ENCODE measurements at regions not wholly inside any gene's neighbourhood (a gene's known extent, or its start where the extent isn't known, plus 50 kb on each side); places are given as distances from the start of the nearest gene placed in this dataset.

- no peak for TF ChIP-seq NR2C2 (IDR thresholded peaks at IDR 0.05; ENCODE audit: borderline replicate concordance, control insufficient read depth, insufficient read length, low read depth)
- TF ChIP-seq ATF3 (IDR thresholded peaks at IDR 0.05; ENCODE audit: borderline replicate concordance, extremely low read depth, low read depth, low read length) = no peak
- TF ChIP-seq CTCF (IDR thresholded peaks at IDR 0.05 in 2 of 3, conservative IDR thresholded peaks at IDR 0.05 in 1 of 3; ENCODE audit: control insufficient read depth in 2 of 3, extremely low read depth in 1 of 3, insufficient read depth in 1 of 3, low read depth in 3 of 3, low read length in 3 of 3) = no peak
- no peak for TF ChIP-seq KAT2A (conservative IDR thresholded peaks at IDR 0.05; ENCODE audit: control insufficient read depth, low read depth, low read length)
- TF ChIP-seq CBX3 (IDR thresholded peaks at IDR 0.05; ENCODE audit: borderline replicate concordance, low read depth) = no peak
- TF ChIP-seq IRF3 (IDR thresholded peaks at IDR 0.05) = no peak
- no peak for TF ChIP-seq LARP7 (IDR thresholded peaks at IDR 0.05)
- no peak for TF ChIP-seq ZNF384 (IDR thresholded peaks at IDR 0.05; ENCODE audit: borderline replicate concordance, low read depth, low read length)
- no peak for TF ChIP-seq SIX5 (IDR thresholded peaks at IDR 0.05; ENCODE audit: low read depth, low read length, severe bottlenecking)
- TF ChIP-seq SRF (IDR thresholded peaks at IDR 0.05; ENCODE audit: low read depth in 2 of 2, low read length in 2 of 2) = no peak
- no peak for TF ChIP-seq POLR2A (IDR thresholded peaks at IDR 0.05; ENCODE audit: low read depth, low read length)
- no peak for TF ChIP-seq E2F4 (IDR thresholded peaks at IDR 0.05; ENCODE audit: low read depth, low read length)
- TF ChIP-seq REST (IDR thresholded peaks at IDR 0.05; ENCODE audit: low read depth, low read length) = no peak
- no peak for TF ChIP-seq JUND (IDR thresholded peaks at IDR 0.05; ENCODE audit: low read depth, low read length)
Measured at GRCh38 chr16:55968221-55968620, 93.0 kb upstream of the CES5A start.

Measured in GM12878 (cell line).